Stimulated activated CD8-positive, alpha-beta memory T cell treated with anti-CD3 and anti-CD28 coated beads, Interleukin-7, amount 100 ng/mL, for 48 hours (primary cell): ENCODE measurements at regions not wholly inside any gene's neighbourhood (a gene's known extent, or its start where the extent isn't known, plus 50 kb on each side); places are given as distances from the start of the nearest gene placed in this dataset.
"Not testable (repeated sequence)": the region's sequence is repeated elsewhere in the genome, so short reads cannot be mapped to it uniquely, and the experiment has no call there.

Experiments
- DNase-seq, 2 donors: peaks; one replicate each; pipeline ENCODE4 v3.0.0-alpha.2; 2020; ENCODE audit warnings: low read depth in 1 of 2; ENCODE audit errors: extremely low read depth in 1 of 2

DNA sequence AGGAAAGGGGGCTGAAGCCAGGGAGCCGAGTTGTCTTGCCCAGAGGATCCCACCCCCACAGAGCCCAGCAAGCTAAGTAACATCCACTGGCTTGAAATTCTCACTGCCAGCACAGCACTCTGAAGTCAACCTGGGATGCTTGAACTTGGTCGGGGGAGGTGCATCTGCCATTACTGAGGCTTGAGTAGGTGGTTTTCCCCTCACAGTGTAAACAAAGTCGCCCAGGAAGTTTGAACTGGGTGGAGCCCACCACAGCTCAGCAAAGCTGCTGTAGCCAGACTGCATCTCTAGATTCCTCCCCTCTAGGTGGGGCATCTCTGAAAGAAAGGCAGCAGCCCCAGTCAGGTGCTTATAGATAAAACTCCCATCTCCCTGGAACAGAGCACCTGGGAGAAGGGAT, 54.3 kb upstream of the GRIA3 start:
- not testable (repeated sequence) for DNase-seq
